HepG2 (cell line): ENCODE measurements at regions not wholly inside any gene's neighbourhood (a gene's known extent, or its start where the extent isn't known, plus 50 kb on each side); places are given as distances from the start of the nearest gene placed in this dataset.

Source experiments
- CBX1 ChIP-seq: IDR thresholded peaks from one replicate; pipeline ENCODE4 v1.6.1; 2016; ENCODE audit warnings: antibody characterized with exemption, low read depth
- HNF4A ChIP-seq: sonication (generic); formaldehyde crosslinking; IDR thresholded peaks from 2 replicates; pipeline ENCODE4 v1.4.0; 2020; ENCODE audit warnings: missing genetic modification reagents
- HOXA9 ChIP-seq: sonication (generic); formaldehyde crosslinking; IDR thresholded peaks from 2 replicates; pipeline ENCODE4 v1.8.1; 2022; ENCODE audit warnings: missing genetic modification reagents, mild to moderate bottlenecking, moderate library complexity, borderline replicate concordance
- LCORL ChIP-seq, 2 experiments: fragments of 450-650 bp in 1 of 2; sonication (generic) in 1 of 2; formaldehyde crosslinking in 1 of 2; IDR thresholded peaks; 2 replicates each; pipeline versions ENCODE4 v1.5.0 to v1.6.1; 2017 to 2020; ENCODE audit warnings: antibody characterized with exemption in 1 of 2, missing genetic modification reagents in 1 of 2
- MEIS2 ChIP-seq: sonication (generic); formaldehyde crosslinking; IDR thresholded peaks from 2 replicates; pipeline ENCODE4 v1.9.0; 2021; ENCODE audit warnings: mild to moderate bottlenecking, missing genetic modification reagents
- NFATC3 ChIP-seq: sonication (generic); formaldehyde crosslinking; IDR thresholded peaks from 2 replicates; pipeline ENCODE4 v1.5.1; 2020; ENCODE audit warnings: mild to moderate bottlenecking, missing genetic modification reagents
- POLR2AphosphoS2 ChIP-seq: IDR thresholded peaks from 2 replicates; pipeline ENCODE4 v1.6.1; 2011; ENCODE audit warnings: low read depth, low read length, improper control_type of control experiment
- SAP130 ChIP-seq: IDR thresholded peaks from 2 replicates; pipeline ENCODE4 v1.6.1; 2016; ENCODE audit warnings: low read depth
- TBX2 ChIP-seq: sonication (generic); formaldehyde crosslinking; IDR thresholded peaks from 2 replicates; pipeline ENCODE4 v1.5.0; 2020; ENCODE audit warnings: missing genetic modification reagents, mild to moderate bottlenecking, borderline replicate concordance
- XRCC5 ChIP-seq: fragments of 200-400 bp; formaldehyde crosslinking; optimal IDR thresholded peaks from 2 replicates; pipeline ENCODE3; 2017; ENCODE audit warnings: mild to moderate bottlenecking, low read length
- ZNF563 ChIP-seq: sonication (generic); formaldehyde crosslinking; IDR thresholded peaks from 2 replicates; pipeline ENCODE4 v1.8.0; 2022; ENCODE audit warnings: mild to moderate bottlenecking, moderate library complexity, missing genetic modification reagents
- ZNF83 ChIP-seq: sonication (generic); formaldehyde crosslinking; IDR thresholded peaks from 2 replicates; pipeline ENCODE4 v1.4.0; 2020; ENCODE audit warnings: missing genetic modification reagents, mild to moderate bottlenecking, borderline replicate concordance
- TF ChIP-seq, protein P1 (sequence below): sonication (generic); formaldehyde crosslinking; IDR thresholded peaks from 2 replicates; pipeline ENCODE4 v1.4.0; 2020; ENCODE audit warnings: mild to moderate bottlenecking, missing genetic modification reagents
- TF ChIP-seq, protein P2 (sequence below): sonication (generic); formaldehyde crosslinking; IDR thresholded peaks from 2 replicates; pipeline ENCODE4 v1.4.0; 2020; ENCODE audit warnings: missing genetic modification reagents
- TF ChIP-seq, protein P3 (sequence below): sonication (generic); formaldehyde crosslinking; IDR thresholded peaks from 2 replicates; pipeline ENCODE4 v1.4.0; 2020; ENCODE audit warnings: missing genetic modification reagents, borderline replicate concordance
- TF ChIP-seq, protein P4 (sequence below): sonication (generic); formaldehyde crosslinking; IDR thresholded peaks from 2 replicates; pipeline ENCODE4 v1.4.0; 2020; ENCODE audit warnings: mild to moderate bottlenecking, missing genetic modification reagents, borderline replicate concordance

DNA sequence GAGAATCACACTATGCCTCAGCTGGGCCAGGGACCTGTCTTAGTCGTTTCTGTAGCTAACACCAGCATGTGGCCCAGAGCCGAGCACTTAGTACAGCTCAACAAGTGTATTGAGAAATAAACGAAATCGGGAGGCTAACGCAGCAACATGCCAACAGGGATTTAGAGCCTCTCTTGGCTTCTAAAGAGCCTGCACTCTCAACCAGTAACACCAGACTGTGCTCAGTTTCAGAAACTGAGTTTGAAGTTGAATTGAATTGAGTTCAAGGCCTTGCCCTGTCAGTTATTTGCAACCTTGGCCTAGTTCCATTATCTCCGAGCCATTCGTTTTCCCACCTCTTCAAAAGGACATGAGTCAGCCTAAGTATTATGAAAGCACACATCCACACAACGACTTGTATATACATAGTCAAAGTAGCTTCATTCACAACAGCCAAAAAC is 71.3 kb upstream of the LDB2 start (continued):
- TF ChIP-seq, protein P1, sequence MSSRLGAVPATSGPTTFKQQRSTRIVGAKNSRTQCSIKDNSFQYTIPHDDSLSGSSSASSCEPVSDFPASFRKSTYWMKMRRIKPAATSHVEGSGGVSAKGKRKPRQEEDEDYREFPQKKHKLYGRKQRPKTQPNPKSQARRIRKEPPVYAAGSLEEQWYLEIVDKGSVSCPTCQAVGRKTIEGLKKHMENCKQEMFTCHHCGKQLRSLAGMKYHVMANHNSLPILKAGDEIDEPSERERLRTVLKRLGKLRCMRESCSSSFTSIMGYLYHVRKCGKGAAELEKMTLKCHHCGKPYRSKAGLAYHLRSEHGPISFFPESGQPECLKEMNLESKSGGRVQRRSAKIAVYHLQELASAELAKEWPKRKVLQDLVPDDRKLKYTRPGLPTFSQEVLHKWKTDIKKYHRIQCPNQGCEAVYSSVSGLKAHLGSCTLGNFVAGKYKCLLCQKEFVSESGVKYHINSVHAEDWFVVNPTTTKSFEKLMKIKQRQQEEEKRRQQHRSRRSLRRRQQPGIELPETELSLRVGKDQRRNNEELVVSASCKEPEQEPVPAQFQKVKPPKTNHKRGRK (CRISPR knock-in tag) = no peak
- TF ChIP-seq TBX2 (CRISPR knock-in tag) = peak; percentile 61; the same call in 1 of the 2 replicates
- TF ChIP-seq POLR2AphosphoS2 = no peak
- no peak for TF ChIP-seq HOXA9
- TF ChIP-seq, protein P2, sequence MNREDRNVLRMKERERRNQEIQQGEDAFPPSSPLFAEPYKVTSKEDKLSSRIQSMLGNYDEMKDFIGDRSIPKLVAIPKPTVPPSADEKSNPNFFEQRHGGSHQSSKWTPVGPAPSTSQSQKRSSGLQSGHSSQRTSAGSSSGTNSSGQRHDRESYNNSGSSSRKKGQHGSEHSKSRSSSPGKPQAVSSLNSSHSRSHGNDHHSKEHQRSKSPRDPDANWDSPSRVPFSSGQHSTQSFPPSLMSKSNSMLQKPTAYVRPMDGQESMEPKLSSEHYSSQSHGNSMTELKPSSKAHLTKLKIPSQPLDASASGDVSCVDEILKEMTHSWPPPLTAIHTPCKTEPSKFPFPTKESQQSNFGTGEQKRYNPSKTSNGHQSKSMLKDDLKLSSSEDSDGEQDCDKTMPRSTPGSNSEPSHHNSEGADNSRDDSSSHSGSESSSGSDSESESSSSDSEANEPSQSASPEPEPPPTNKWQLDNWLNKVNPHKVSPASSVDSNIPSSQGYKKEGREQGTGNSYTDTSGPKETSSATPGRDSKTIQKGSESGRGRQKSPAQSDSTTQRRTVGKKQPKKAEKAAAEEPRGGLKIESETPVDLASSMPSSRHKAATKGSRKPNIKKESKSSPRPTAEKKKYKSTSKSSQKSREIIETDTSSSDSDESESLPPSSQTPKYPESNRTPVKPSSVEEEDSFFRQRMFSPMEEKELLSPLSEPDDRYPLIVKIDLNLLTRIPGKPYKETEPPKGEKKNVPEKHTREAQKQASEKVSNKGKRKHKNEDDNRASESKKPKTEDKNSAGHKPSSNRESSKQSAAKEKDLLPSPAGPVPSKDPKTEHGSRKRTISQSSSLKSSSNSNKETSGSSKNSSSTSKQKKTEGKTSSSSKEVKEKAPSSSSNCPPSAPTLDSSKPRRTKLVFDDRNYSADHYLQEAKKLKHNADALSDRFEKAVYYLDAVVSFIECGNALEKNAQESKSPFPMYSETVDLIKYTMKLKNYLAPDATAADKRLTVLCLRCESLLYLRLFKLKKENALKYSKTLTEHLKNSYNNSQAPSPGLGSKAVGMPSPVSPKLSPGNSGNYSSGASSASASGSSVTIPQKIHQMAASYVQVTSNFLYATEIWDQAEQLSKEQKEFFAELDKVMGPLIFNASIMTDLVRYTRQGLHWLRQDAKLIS (CRISPR knock-in tag) = no peak
- TF ChIP-seq ZNF563 (CRISPR knock-in tag) = no peak
- no peak for TF ChIP-seq ZNF83 (CRISPR knock-in tag)
- TF ChIP-seq, protein P3, sequence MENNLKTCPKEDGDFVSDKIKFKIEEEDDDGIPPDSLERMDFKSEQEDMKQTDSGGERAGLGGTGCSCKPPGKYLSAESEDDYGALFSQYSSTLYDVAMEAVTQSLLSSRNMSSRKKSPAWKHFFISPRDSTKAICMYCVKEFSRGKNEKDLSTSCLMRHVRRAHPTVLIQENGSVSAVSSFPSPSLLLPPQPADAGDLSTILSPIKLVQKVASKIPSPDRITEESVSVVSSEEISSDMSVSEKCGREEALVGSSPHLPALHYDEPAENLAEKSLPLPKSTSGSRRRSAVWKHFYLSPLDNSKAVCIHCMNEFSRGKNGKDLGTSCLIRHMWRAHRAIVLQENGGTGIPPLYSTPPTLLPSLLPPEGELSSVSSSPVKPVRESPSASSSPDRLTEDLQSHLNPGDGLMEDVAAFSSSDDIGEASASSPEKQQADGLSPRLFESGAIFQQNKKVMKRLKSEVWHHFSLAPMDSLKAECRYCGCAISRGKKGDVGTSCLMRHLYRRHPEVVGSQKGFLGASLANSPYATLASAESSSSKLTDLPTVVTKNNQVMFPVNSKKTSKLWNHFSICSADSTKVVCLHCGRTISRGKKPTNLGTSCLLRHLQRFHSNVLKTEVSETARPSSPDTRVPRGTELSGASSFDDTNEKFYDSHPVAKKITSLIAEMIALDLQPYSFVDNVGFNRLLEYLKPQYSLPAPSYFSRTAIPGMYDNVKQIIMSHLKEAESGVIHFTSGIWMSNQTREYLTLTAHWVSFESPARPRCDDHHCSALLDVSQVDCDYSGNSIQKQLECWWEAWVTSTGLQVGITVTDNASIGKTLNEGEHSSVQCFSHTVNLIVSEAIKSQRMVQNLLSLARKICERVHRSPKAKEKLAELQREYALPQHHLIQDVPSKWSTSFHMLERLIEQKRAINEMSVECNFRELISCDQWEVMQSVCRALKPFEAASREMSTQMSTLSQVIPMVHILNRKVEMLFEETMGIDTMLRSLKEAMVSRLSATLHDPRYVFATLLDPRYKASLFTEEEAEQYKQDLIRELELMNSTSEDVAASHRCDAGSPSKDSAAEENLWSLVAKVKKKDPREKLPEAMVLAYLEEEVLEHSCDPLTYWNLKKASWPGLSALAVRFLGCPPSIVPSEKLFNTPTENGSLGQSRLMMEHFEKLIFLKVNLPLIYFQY (CRISPR knock-in tag) = no peak
- TF ChIP-seq, protein P4, sequence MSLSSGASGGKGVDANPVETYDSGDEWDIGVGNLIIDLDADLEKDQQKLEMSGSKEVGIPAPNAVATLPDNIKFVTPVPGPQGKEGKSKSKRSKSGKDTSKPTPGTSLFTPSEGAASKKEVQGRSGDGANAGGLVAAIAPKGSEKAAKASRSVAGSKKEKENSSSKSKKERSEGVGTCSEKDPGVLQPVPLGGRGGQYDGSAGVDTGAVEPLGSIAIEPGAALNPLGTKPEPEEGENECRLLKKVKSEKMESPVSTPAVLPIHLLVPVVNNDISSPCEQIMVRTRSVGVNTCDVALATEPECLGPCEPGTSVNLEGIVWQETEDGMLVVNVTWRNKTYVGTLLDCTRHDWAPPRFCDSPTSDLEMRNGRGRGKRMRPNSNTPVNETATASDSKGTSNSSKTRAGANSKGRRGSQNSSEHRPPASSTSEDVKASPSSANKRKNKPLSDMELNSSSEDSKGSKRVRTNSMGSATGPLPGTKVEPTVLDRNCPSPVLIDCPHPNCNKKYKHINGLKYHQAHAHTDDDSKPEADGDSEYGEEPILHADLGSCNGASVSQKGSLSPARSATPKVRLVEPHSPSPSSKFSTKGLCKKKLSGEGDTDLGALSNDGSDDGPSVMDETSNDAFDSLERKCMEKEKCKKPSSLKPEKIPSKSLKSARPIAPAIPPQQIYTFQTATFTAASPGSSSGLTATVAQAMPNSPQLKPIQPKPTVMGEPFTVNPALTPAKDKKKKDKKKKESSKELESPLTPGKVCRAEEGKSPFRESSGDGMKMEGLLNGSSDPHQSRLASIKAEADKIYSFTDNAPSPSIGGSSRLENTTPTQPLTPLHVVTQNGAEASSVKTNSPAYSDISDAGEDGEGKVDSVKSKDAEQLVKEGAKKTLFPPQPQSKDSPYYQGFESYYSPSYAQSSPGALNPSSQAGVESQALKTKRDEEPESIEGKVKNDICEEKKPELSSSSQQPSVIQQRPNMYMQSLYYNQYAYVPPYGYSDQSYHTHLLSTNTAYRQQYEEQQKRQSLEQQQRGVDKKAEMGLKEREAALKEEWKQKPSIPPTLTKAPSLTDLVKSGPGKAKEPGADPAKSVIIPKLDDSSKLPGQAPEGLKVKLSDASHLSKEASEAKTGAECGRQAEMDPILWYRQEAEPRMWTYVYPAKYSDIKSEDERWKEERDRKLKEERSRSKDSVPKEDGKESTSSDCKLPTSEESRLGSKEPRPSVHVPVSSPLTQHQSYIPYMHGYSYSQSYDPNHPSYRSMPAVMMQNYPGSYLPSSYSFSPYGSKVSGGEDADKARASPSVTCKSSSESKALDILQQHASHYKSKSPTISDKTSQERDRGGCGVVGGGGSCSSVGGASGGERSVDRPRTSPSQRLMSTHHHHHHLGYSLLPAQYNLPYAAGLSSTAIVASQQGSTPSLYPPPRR (CRISPR knock-in tag) = no peak
- TF ChIP-seq XRCC5 = no peak
- TF ChIP-seq HNF4A (CRISPR knock-in tag) = peak; percentile 38; the same call in 1 of the 2 replicates
- TF ChIP-seq NFATC3 (CRISPR knock-in tag) = no peak
- no peak for TF ChIP-seq CBX1
- no peak for TF ChIP-seq LCORL (IDR thresholded peaks at IDR 0.05)
- no peak for TF ChIP-seq LCORL (CRISPR knock-in tag; IDR thresholded peaks at IDR 0.05)
- no peak for TF ChIP-seq MEIS2 (CRISPR knock-in tag)
- 0 out of 2 replicates have a peak, but pooled peaks have one; percentile 27 for TF ChIP-seq SAP130
